HS-27A (cell line): ENCODE measurements at regions not wholly inside any gene's neighbourhood (a gene's known extent, or its start where the extent isn't known, plus 50 kb on each side); places are given as distances from the start of the nearest gene placed in this dataset.

ENCODE experiments used
- DNase-seq: peaks from one replicate; pipeline ENCODE4 v3.0.0-alpha.2; 2012; ENCODE audit warnings: low read depth, missing footprints

GRCh38 chr11:71201936-71202597 lies 50.3 kb downstream of the SHANK2 start:
- DNase-seq = no peak

GRCh38 chr11:71201231-71201630 lies 51.1 kb downstream of the SHANK2 start:
- no peak for DNase-seq

GRCh38 chr11:71200761-71201160 lies 51.6 kb downstream of the SHANK2 start:
- no peak for DNase-seq

- no peak for DNase-seq
These were observed 52.1 kb downstream of the SHANK2 start for GRCh38 chr11:71200172-71200716.

- DNase-seq = no peak
These were observed 53.1 kb downstream of the SHANK2 start for GRCh38 chr11:71199226-71199820.

GRCh38 chr11:71198823-71199165 lies 53.6 kb downstream of the SHANK2 start:
- no peak for DNase-seq

GRCh38 chr11:71198141-71198822 lies 54.1 kb downstream of the SHANK2 start:
- no peak for DNase-seq

GRCh38 chr11:71197096-71197495 lies 55.3 kb downstream of the SHANK2 start:
- no peak for DNase-seq

GRCh38 chr11:71194710-71195109 lies 57.7 kb downstream of the SHANK2 start:
- DNase-seq = no peak

GRCh38 chr11:71193431-71193830 lies 58.9 kb downstream of the SHANK2 start:
- no peak for DNase-seq

- DNase-seq = no peak
These were observed 59.7 kb downstream of the SHANK2 start for GRCh38 chr11:71192629-71193028.

GRCh38 chr11:71191201-71191600 lies 61.2 kb downstream of the SHANK2 start:
- DNase-seq = no peak

GRCh38 chr11:71190551-71190950 lies 61.8 kb downstream of the SHANK2 start:
- DNase-seq = no peak

GRCh38 chr11:71189768-71190315 lies 62.5 kb downstream of the SHANK2 start:
- DNase-seq = no peak

GRCh38 chr11:71188886-71189767 lies 63.2 kb downstream of the SHANK2 start:
- no peak for DNase-seq

- DNase-seq = no peak
These were observed 64.3 kb downstream of the SHANK2 start for GRCh38 chr11:71188073-71188472.

GRCh38 chr11:71186806-71187205 lies 65.6 kb downstream of the SHANK2 start:
- DNase-seq = no peak

GRCh38 chr11:71185411-71185810 lies 67.0 kb downstream of the SHANK2 start:
- no peak for DNase-seq

- no peak for DNase-seq
These were observed 67.8 kb downstream of the SHANK2 start for GRCh38 chr11:71184421-71185210.

- DNase-seq = no peak
These were observed 68.5 kb downstream of the SHANK2 start for GRCh38 chr11:71183878-71184277.
